ENCODE measurements at regions not wholly inside any gene's neighbourhood (a gene's known extent, or its start where the extent isn't known, plus 50 kb on each side); places are given as distances from the start of the nearest gene placed in this dataset.
A peak's percentile ranks its signal among the peaks of the same experiment; 100 is the strongest.

- Histone ChIP-seq H3K4me1 (no peaks in the 10 kb centered on the region), H3K36me3 (no peaks in the 10 kb centered on the region), H3K27ac (no peak overlapping the region), H3K9me3 (replicated peaks) (peaks cover 7% of the 10 kb centered on the region), H3K27me3 (no peaks in the 10 kb centered on the region), H3K4me3 (no peak overlapping the region)
- DNase-seq, result no peak
Observed at GRCh38 chr6:163844761-163845160, 430.2 kb downstream of the QKI start.

DNA sequence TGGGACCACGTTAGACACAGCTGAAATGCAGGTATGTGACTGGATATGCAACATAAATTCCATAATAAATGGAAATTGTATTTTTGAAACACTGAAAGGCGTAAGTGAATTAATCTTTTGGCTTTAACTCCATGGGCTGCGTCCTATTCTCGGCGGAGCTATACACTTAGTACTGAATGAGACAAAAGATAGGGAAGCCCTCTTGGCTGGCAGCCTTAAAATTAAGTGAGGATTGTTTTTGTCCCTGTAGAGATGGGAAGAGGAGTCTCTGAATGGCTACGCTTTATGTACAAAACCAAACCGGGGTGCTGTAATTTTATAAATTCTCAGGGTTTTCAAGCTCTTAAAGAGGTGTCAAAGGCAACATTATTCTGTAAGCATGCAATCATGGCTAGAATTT lies 429.8 kb downstream of the QKI start:
- Histone ChIP-seq H3K9me3 (replicated peaks) (peaks cover 3% of the 10 kb centered on the region), H3K4me1 (no peaks in the 10 kb centered on the region), H3K27ac (no peak overlapping the region), H3K36me3 (no peaks in the 10 kb centered on the region), H3K27me3 (no peaks in the 10 kb centered on the region), H3K4me3 (no peak overlapping the region)
- no peak for DNase-seq

GRCh38 chr6:163843218-163843617 lies 428.7 kb downstream of the QKI start:
- no peak for DNase-seq
- H3K27me3 ChIP-seq, result no peaks in the 10 kb centered on the region
- H3K27ac ChIP-seq, result no peak overlapping the region
- no peaks in the 10 kb centered on the region for H3K4me1 ChIP-seq
- no peak overlapping the region for H3K4me3 ChIP-seq
- no peaks in the 10 kb centered on the region for H3K36me3 ChIP-seq
- peaks cover 3% of the 10 kb centered on the region for H3K9me3 ChIP-seq (replicated peaks)

GRCh38 chr6:163842467-163842866 lies 427.9 kb downstream of the QKI start:
- no peaks in the 10 kb centered on the region for H3K4me1 ChIP-seq
- no peak overlapping the region for H3K27ac ChIP-seq
- H3K4me3 ChIP-seq, result no peak overlapping the region
- no peaks in the 10 kb centered on the region for H3K36me3 ChIP-seq
- H3K9me3 ChIP-seq (replicated peaks), result peaks cover 3% of the 10 kb centered on the region
- no peaks in the 10 kb centered on the region for H3K27me3 ChIP-seq
- DNase-seq, result no peak

- Histone ChIP-seq H3K27me3 (no peaks in the 10 kb centered on the region), H3K9me3 (replicated peaks) (peaks cover 3% of the 10 kb centered on the region), H3K4me3 (no peak overlapping the region), H3K4me1 (no peaks in the 10 kb centered on the region), H3K27ac (no peak overlapping the region), H3K36me3 (no peaks in the 10 kb centered on the region)
- DNase-seq, result peak in 1 of 2 experiments; percentile 24
Observed at GRCh38 chr6:163841733-163842132, 427.2 kb downstream of the QKI start.

DNA sequence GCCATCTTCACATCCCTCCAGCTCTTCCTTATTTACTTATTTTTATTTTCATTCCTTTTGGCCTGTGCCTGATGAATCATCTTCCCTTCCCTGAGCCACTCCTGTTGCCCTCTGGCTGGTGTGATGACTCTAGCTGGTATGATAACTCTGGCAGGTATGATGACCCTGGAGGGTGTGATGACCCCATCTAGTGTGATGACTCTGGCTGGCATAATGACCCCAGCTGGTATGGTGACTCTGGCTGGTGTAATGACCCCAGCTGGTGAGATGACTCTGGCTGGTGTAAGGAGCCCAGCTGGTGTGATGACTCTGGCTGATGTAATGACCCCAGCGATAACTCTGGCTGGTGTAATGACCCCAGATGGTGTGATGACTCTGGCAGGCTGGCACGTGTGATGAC lies 426.8 kb downstream of the QKI start:
- Histone ChIP-seq H3K4me3 (no peak overlapping the region), H3K4me1 (no peaks in the 10 kb centered on the region), H3K27me3 (no peaks in the 10 kb centered on the region), H3K36me3 (no peaks in the 10 kb centered on the region), H3K27ac (no peak overlapping the region), H3K9me3 (replicated peaks) (peaks cover 3% of the 10 kb centered on the region)
- no peak for DNase-seq

GRCh38 chr6:163840880-163841279 lies 426.4 kb downstream of the QKI start:
- DNase-seq, result no peak
- Histone ChIP-seq H3K9me3 (replicated peaks) (peaks cover 3% of the 10 kb centered on the region), H3K27me3 (no peaks in the 10 kb centered on the region), H3K4me1 (no peaks in the 10 kb centered on the region), H3K4me3 (no peak overlapping the region), H3K27ac (no peak overlapping the region), H3K36me3 (no peaks in the 10 kb centered on the region)

DNA sequence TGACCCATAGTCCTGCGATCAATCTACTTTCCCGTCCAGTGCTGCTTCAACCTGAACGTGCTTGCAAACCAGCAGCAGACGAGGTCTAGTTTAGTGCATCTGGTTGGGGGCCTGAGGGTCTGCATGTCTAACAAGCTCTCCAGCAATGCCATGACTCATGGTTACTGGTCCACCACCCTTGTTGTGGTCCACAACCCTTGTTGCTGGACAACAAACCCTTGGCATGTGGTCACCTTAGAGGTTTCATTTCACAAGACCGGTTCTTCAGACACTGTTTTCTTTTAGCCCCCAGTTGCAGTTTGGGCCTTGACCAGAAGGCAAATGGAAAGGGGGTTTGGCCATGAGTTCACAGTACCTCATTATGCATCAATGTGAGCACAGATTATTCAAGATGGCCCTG lies 424.8 kb downstream of the QKI start:
- Histone ChIP-seq H3K9me3 (replicated peaks) (peaks cover 8% of the 10 kb centered on the region), H3K4me3 (no peak overlapping the region), H3K27me3 (no peaks in the 10 kb centered on the region), H3K4me1 (no peaks in the 10 kb centered on the region), H3K36me3 (no peaks in the 10 kb centered on the region), H3K27ac (no peak overlapping the region)
- no peak for DNase-seq

GRCh38 chr6:163837691-163838431 lies 423.3 kb downstream of the QKI start:
- H3K9me3 ChIP-seq (replicated peaks), result peaks cover 8% of the 10 kb centered on the region
- no peaks in the 10 kb centered on the region for H3K36me3 ChIP-seq
- peak in 1 of 2 experiments; percentile 43 for DNase-seq
- H3K27me3 ChIP-seq, result no peaks in the 10 kb centered on the region
- H3K27ac ChIP-seq, result no peak overlapping the region
- H3K4me3 ChIP-seq, result peak overlapping the region; percentile 40
- no peaks in the 10 kb centered on the region for H3K4me1 ChIP-seq

DNA sequence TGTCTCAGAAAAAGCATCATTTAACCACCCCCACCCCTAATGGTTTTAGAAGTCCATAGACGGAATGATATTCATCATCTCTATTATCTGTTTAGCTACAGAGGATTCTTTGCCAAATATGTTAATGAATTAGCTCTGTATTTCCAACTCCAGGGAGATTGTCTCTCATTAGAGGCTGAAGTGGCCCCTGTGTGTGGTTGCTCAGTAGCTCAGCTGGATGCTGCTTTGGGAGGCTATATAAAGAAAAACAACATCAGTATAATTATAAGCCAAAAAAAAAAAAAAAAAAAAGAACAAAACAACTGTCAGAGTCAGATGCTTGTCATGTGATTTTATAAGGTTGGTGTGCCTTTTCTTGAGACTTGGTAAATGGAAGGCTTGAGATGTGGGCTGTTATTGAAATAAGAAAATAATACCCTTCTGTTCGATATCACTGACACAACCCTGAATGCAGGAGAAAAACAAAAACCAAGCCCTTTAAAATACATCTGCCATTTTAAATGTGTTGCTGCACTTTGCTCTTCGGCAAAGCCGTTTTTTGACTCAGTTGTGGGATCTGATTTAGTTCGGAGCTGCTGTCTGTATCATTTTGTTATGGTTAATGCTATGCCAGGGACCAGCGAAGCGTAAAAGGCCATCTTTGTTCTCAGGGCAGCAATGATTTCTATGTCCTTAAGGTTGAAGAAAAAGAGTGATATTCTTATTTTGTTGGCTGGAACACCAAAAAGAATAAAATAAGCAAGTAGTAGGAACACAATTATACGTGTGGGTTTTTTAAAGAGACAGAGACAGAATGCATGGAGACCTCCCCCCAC lies 422.6 kb downstream of the QKI start:
- peak overlapping the region; percentile 40 for H3K4me3 ChIP-seq
- H3K4me1 ChIP-seq, result no peaks in the 10 kb centered on the region
- no peaks in the 10 kb centered on the region for H3K27me3 ChIP-seq
- H3K9me3 ChIP-seq (replicated peaks), result peaks cover 5% of the 10 kb centered on the region
- no peak overlapping the region for H3K27ac ChIP-seq
- DNase-seq, result no peak
- no peaks in the 10 kb centered on the region for H3K36me3 ChIP-seq

GRCh38 chr6:163835439-163836171 lies 421.1 kb downstream of the QKI start:
- no peaks in the 10 kb centered on the region for H3K36me3 ChIP-seq
- H3K4me3 ChIP-seq, result no peak overlapping the region
- peaks cover 10% of the 10 kb centered on the region for H3K9me3 ChIP-seq (replicated peaks)
- H3K27ac ChIP-seq, result no peak overlapping the region
- DNase-seq, result no peak
- no peaks in the 10 kb centered on the region for H3K27me3 ChIP-seq
- H3K4me1 ChIP-seq, result no peaks in the 10 kb centered on the region

DNA sequence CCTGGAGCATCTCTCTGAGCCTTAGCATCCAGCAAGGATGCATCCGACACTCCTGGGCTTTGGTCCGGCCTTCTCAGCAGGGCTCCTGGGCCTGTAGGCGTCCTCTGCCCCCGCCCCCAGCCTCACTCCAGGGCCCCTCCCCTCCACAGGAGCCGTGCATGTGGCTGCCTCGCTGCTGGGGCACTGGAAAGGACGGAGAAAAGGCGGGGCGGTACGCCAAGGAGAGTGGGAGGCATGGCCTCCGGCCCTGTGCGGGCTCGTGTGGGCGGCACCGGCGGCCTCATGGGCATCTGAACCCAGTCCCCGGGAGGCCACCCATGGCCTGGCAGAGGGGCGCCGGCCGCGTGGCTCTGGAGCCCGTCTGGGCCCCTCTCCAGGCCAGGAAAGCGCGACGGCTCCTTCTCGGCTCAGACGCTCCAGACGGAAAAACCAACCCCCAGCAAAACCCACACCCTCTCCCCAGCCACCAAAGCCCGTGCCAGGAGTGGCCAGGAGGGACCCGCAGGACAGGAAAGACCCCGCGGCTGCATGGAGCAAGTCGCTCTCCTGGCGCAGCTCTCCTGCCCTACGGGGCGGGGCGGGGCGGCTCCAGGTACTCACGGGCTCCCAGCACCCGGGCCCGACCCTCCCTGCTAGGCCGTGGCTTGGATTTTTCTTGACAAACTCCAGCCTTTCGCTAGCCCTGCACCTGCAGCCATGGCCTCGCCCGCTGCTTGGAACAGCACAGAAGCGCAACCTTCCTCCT lies 419.9 kb downstream of the QKI start:
- H3K27me3 ChIP-seq, result no peaks in the 10 kb centered on the region
- H3K27ac ChIP-seq, result no peak overlapping the region
- H3K9me3 ChIP-seq (replicated peaks), result peaks cover 10% of the 10 kb centered on the region
- H3K36me3 ChIP-seq, result no peaks in the 10 kb centered on the region
- no peak for DNase-seq
- H3K4me3 ChIP-seq, result no peak overlapping the region
- H3K4me1 ChIP-seq, result no peaks in the 10 kb centered on the region

DNA sequence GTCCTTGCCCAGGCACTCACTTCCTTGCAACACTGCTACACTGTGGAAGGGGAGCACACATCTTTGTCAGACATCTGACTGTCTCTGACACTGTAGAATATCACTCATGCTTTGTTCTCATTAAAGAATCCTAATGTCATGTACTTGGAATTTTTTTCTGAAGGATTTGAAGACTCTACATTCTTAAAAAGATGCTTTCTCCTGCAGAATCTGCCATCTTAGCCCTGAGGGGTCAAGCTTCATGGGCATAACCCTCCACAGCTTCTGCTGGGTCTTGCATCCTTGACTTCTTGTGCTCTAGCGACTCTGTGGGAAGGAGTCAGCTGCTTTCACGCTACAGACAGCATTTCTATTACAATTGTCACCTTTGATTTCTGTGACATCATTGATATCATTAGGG lies 417.2 kb downstream of the QKI start:
- H3K36me3 ChIP-seq, result no peaks in the 10 kb centered on the region

GRCh38 chr6:163830641-163831040 lies 416.1 kb downstream of the QKI start:
- peaks cover 10% of the 10 kb centered on the region for H3K9me3 ChIP-seq (replicated peaks)
- no peaks in the 10 kb centered on the region for H3K27me3 ChIP-seq
- no peak for DNase-seq
- no peak overlapping the region for H3K27ac ChIP-seq
- no peaks in the 10 kb centered on the region for H3K4me1 ChIP-seq
- H3K4me3 ChIP-seq, result no peak overlapping the region
- no peaks in the 10 kb centered on the region for H3K36me3 ChIP-seq

More for the DNA sequence above, 417.2 kb downstream of the QKI start:
- Histone ChIP-seq H3K27ac (no peak overlapping the region), H3K9me3 (replicated peaks) (peaks cover 10% of the 10 kb centered on the region), H3K27me3 (no peaks in the 10 kb centered on the region), H3K4me3 (no peak overlapping the region), H3K4me1 (no peaks in the 10 kb centered on the region)
- no peak for DNase-seq
